A549 (cell line): ENCODE measurements at regions not wholly inside any gene's neighbourhood (a gene's known extent, or its start where the extent isn't known, plus 50 kb on each side); places are given as distances from the start of the nearest gene placed in this dataset.
"Not testable (repeated sequence)": the region's sequence is repeated elsewhere in the genome, so short reads cannot be mapped to it uniquely, and the experiment has no call there.

Experiments
- ATAC-seq, 2 experiments: fragments of 200-7000 bp in 1 of 2; fragments of >200 bp in 1 of 2; cut with Nextera tagmentation in 1 of 2; cut with Tn5 transposase in 1 of 2; 3 replicates each; pipeline versions ENCODE4 v1.8.0 to v1.9.1; 2018 to 2020; ENCODE audit warnings: mild to moderate bottlenecking in 1 of 2, moderate library complexity in 1 of 2
- CTCF ChIA-PET: fragments of 300-600 bp; sonication (Branson Sonifier 250); formaldehyde crosslinking; extraction: SDS; loops from one replicate; lab custom pipeline; 2021; ENCODE audit warnings: antibody characterized with exemption, inconsistent platforms; lab: Yijun Ruan, JAX
- POLR2A ChIA-PET: fragments of 350-600 bp; formaldehyde crosslinking; extraction: SDS; loops from one replicate; lab custom pipeline; 2021; ENCODE audit warnings: antibody characterized with exemption, inconsistent platforms; lab: Yijun Ruan, JAX
- DNase-seq, 2 experiments: peaks; one replicate each; pipeline versions ENCODE4 v3.0.0 to v3.0.0-alpha.2; 2011 to 2016; ENCODE audit warnings: low read depth in 1 of 2, low spot score in 1 of 2
- FAIRE-seq: peaks from 2 replicates; lab custom pipeline; 2011; peaks lifted over from hg19 to GRCh38; lab: Jason Lieb, UNC
- H3K27ac ChIP-seq, 2 experiments: fragments of >200 bp; sonication (Bioruptor Twin); formaldehyde crosslinking; 3 replicates each; pipeline ENCODE4 v1.5.1; 2016 to 2017
- H3K4me1 ChIP-seq: fragments of >200 bp; sonication (Bioruptor Twin); formaldehyde crosslinking; 3 replicates; pipeline ENCODE4 v1.6.1; 2016
- H3K4me2 ChIP-seq: fragments of >200 bp; sonication (Bioruptor Twin); formaldehyde crosslinking; 3 replicates; pipeline ENCODE4 v1.6.1; 2016
- H3K4me3 ChIP-seq: fragments of >200 bp; sonication (Bioruptor Twin); formaldehyde crosslinking; 3 replicates; pipeline ENCODE4 v1.5.1; 2016
- H3K9me3 ChIP-seq: fragments of >200 bp; sonication (Bioruptor Twin); formaldehyde crosslinking; 3 replicates; pipeline ENCODE4 v1.6.1; 2016
- BHLHE40 ChIP-seq: IDR thresholded peaks from 2 replicates; pipeline ENCODE4 v1.6.1; 2012; ENCODE audit warnings: low read depth, low read length, inconsistent platforms
- CBX2 ChIP-seq: fragments of 200-600 bp; sonication (generic); IDR thresholded peaks from 2 replicates; pipeline ENCODE4 v1.6.1; 2016; ENCODE audit warnings: low read depth, mild to moderate bottlenecking, borderline replicate concordance
- CEBPB ChIP-seq, 2 experiments: fragments of >200 bp in 1 of 2; sonication (Bioruptor Twin) in 1 of 2; formaldehyde crosslinking in 1 of 2; IDR thresholded peaks; 2 replicates each; pipeline ENCODE4 v1.6.1; 2012 to 2016
- CHD2 ChIP-seq: fragments of 150-350 bp; IDR thresholded peaks from 2 replicates; pipeline ENCODE4 v1.6.1; 2014; ENCODE audit warnings: low read length; ENCODE audit not compliant: partially characterized antibody
- EP300 ChIP-seq, 2 experiments: fragments of >200 bp; sonication (Bioruptor Twin); formaldehyde crosslinking; IDR thresholded peaks; 2 replicates in 1 of 2; 3 replicates in 1 of 2; pipeline ENCODE4 v1.6.1; 2016 to 2017
- ESRRA ChIP-seq: fragments of 150-350 bp; IDR thresholded peaks from 2 replicates; pipeline ENCODE4 v1.6.1; 2014; ENCODE audit warnings: mild to moderate bottlenecking, low read length, borderline replicate concordance
- GATA3 ChIP-seq: IDR thresholded peaks from 2 replicates; pipeline ENCODE4 v1.6.1; 2012; ENCODE audit warnings: borderline replicate concordance
- HOXB13 ChIP-seq: fragments of 250-450 bp; sonication (Bioruptor Pico); IDR thresholded peaks from 2 replicates; pipeline ENCODE4 v1.5.0; 2020; ENCODE audit warnings: low read depth, mild to moderate bottlenecking, moderate library complexity
- KDM1A ChIP-seq: fragments of 200-600 bp; sonication (generic); IDR thresholded peaks from 2 replicates; pipeline ENCODE4 v1.6.1; 2016; ENCODE audit warnings: low read depth, mild to moderate bottlenecking
- KDM5A ChIP-seq: fragments of 200-600 bp; sonication (generic); IDR thresholded peaks from 2 replicates; pipeline ENCODE4 v1.6.1; 2016; ENCODE audit warnings: antibody characterized with exemption, mild to moderate bottlenecking
- MAFK ChIP-seq: fragments of 450-650 bp; IDR thresholded peaks from 2 replicates; pipeline ENCODE4 v1.6.1; 2014; ENCODE audit not compliant: partially characterized antibody
- NR3C1 ChIP-seq: fragments of >200 bp; sonication (Bioruptor Twin); formaldehyde crosslinking; IDR thresholded peaks from 3 replicates; pipeline ENCODE4 v1.6.1; 2017
- PBX3 ChIP-seq: IDR thresholded peaks from 2 replicates; pipeline ENCODE4 v1.6.1; 2012
- POLR2A ChIP-seq: IDR thresholded peaks from 2 replicates; pipeline ENCODE4 v1.6.1; 2012; ENCODE audit warnings: mild to moderate bottlenecking, low read length
- POLR2AphosphoS2 ChIP-seq: conservative IDR thresholded peaks from 2 replicates; pipeline ENCODE4 v1.6.1; 2012; ENCODE audit warnings: low read length, improper control_type of control experiment, inconsistent platforms
- RAD21 ChIP-seq, 2 experiments: fragments of >200 bp in 1 of 2; sonication (Bioruptor Twin) in 1 of 2; formaldehyde crosslinking in 1 of 2; IDR thresholded peaks in 1 of 2; conservative IDR thresholded peaks in 1 of 2; 2 replicates in 1 of 2; 3 replicates in 1 of 2; pipeline ENCODE4 v1.6.1; 2012 to 2018; ENCODE audit warnings: inconsistent platforms in 1 of 2
- SMC3 ChIP-seq: fragments of >200 bp; sonication (Bioruptor Twin); formaldehyde crosslinking; IDR thresholded peaks from 3 replicates; pipeline ENCODE4 v1.6.1; 2018; ENCODE audit warnings: inconsistent platforms
- TFCP2L1 ChIP-seq: fragments of 250-450 bp; sonication (Bioruptor Pico); IDR thresholded peaks from 2 replicates; pipeline ENCODE4 v1.5.0; 2021; ENCODE audit warnings: mild to moderate bottlenecking
- ZC3H11A ChIP-seq: fragments of 450-650 bp; IDR thresholded peaks from 2 replicates; pipeline ENCODE4 v1.6.1; 2014; ENCODE audit warnings: antibody characterized with exemption, mild to moderate bottlenecking
- ZFP36 ChIP-seq: fragments of 450-650 bp; IDR thresholded peaks from 2 replicates; pipeline ENCODE4 v1.6.1; 2014; ENCODE audit warnings: borderline replicate concordance; ENCODE audit not compliant: partially characterized antibody
- ZNF302 ChIP-seq: fragments of 250-450 bp; sonication (Bioruptor Pico); IDR thresholded peaks from 2 replicates; pipeline ENCODE4 v1.9.0; 2021; ENCODE audit warnings: inconsistent platforms, mild to moderate bottlenecking, moderate library complexity
- ZSCAN20 ChIP-seq: fragments of 250-450 bp; sonication (Bioruptor Pico); IDR thresholded peaks from 2 replicates; pipeline ENCODE4 v1.8.0; 2022; ENCODE audit warnings: mild to moderate bottlenecking, moderate library complexity
- WGBS: methylation state at CpG from one replicate; pipeline ENCODE4 v1.1.6; 2017; ENCODE audit errors: missing lambda C conversion rate; 5-methylcytosine and 5-hydroxymethylcytosine counted together
- TF ChIP-seq, protein P1 (sequence below): fragments of >200 bp; sonication (Bioruptor Twin); formaldehyde crosslinking; IDR thresholded peaks from 2 replicates; pipeline ENCODE4 v1.6.1; 2016
- TF ChIP-seq, protein P2 (sequence below): fragments of >200 bp; sonication (Bioruptor Twin); formaldehyde crosslinking; IDR thresholded peaks from 3 replicates; pipeline ENCODE4 v1.5.1; 2016

GRCh38 chr2:65901756-65902155 lies 469.4 kb upstream of the SPRED2 start:
- FAIRE-seq: no peak
- DNase-seq: no peak
- TF ChIP-seq EP300 (IDR thresholded peaks at IDR 0.05) (no peak), PBX3 (no peak), GATA3 (no peak), ESRRA (no peak), CHD2 (no peak), NR3C1 (no peak), CBX2 (no peak), MAFK (no peak), ZSCAN20 (CRISPR knock-in tag) (no peak)
- TF ChIP-seq, protein P1, sequence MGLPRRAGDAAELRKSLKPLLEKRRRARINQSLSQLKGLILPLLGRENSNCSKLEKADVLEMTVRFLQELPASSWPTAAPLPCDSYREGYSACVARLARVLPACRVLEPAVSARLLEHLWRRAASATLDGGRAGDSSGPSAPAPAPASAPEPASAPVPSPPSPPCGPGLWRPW: no peak
- TF ChIP-seq, protein P2, sequence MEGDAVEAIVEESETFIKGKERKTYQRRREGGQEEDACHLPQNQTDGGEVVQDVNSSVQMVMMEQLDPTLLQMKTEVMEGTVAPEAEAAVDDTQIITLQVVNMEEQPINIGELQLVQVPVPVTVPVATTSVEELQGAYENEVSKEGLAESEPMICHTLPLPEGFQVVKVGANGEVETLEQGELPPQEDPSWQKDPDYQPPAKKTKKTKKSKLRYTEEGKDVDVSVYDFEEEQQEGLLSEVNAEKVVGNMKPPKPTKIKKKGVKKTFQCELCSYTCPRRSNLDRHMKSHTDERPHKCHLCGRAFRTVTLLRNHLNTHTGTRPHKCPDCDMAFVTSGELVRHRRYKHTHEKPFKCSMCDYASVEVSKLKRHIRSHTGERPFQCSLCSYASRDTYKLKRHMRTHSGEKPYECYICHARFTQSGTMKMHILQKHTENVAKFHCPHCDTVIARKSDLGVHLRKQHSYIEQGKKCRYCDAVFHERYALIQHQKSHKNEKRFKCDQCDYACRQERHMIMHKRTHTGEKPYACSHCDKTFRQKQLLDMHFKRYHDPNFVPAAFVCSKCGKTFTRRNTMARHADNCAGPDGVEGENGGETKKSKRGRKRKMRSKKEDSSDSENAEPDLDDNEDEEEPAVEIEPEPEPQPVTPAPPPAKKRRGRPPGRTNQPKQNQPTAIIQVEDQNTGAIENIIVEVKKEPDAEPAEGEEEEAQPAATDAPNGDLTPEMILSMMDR: no peak
- POLR2A ChIA-PET: no interaction called here
- Histone ChIP-seq H3K27ac (no peak overlapping the region), H3K4me1 (no peaks in the 10 kb centered on the region), H3K4me3 (no peak overlapping the region), H3K4me2 (no peak overlapping the region), H3K9me3 (no peaks in the 10 kb centered on the region)
- CTCF ChIA-PET: no interaction called here
- WGBS: 0% methylated on average over 1 of the region's 1 CpG
- no peak for ATAC-seq

DNA sequence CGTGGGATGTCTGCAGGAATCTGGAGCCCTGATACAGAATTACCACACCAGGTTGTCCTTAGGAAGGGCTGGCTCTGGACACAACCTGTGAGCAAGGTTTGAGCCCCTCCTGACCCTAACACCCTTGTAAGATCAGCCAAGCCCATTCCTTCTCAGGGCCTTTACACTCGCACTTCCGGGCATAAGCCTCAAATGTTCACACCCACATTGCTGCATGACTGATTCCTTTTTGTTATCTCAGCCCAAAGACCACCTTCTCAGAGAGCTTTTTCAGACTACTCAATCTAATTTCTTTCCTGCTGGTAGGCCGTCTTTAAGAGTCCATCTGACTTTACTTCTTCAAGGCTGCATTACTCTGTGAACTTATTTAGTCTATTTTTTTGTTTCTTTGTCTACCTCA lies 464.0 kb upstream of the SPRED2 start:
- ATAC-seq (no peak), FAIRE-seq (no peak), DNase-seq (no peak)
- Histone ChIP-seq H3K4me1 (no peaks in the 10 kb centered on the region), H3K4me2 (no peak overlapping the region), H3K4me3 (no peak overlapping the region), H3K27ac (no peak overlapping the region)
- ChIA-PET CTCF (no interaction called here), POLR2A (no interaction called here)
- no peak for TF ChIP-seq ESRRA
- no peak for TF ChIP-seq HOXB13 (CRISPR knock-in tag)
- no peak for TF ChIP-seq ZNF302
- no peak for TF ChIP-seq TFCP2L1
- no peak for TF ChIP-seq POLR2AphosphoS2
- TF ChIP-seq KDM5A: no peak
- no peak for TF ChIP-seq BHLHE40
- no peak for TF ChIP-seq SMC3
- TF ChIP-seq ZC3H11A: no peak
- TF ChIP-seq ZFP36: no peak
- no peak for TF ChIP-seq RAD21 (conservative IDR thresholded peaks at IDR 0.05 in 1 of 2, IDR thresholded peaks at IDR 0.05 in 1 of 2)
- TF ChIP-seq KDM1A: no peak
- TF ChIP-seq POLR2A: no peak
- no peak for TF ChIP-seq CEBPB (IDR thresholded peaks at IDR 0.05)
- TF ChIP-seq MAFK: no peak
- TF ChIP-seq, all 56 proteins: peak for 0
- 3% methylated on average over 4 of the region's 4 CpGs for WGBS
- no peaks in the 10 kb centered on the region for H3K9me3 ChIP-seq

DNA sequence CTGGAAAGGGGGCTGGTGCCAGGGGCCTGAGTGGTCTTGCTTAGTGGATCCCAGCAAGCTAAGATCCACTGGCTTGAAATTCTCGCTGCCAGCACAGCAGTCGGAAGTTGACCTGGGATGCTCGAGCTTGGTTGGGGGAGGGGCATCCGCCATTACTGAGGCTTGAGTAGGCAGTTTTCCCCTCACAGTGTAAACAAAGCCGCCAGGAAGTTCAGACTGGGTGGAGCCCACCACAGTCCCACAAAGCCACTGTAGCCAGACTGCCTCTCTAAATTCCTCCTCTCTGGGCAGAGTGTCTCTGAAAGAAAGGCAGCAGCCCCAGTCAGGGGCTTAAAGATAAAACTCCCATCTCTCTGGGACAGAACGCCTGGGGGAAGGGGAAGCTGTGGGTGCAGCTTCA lies 457.7 kb upstream of the SPRED2 start:
- FAIRE-seq, H3K4me2 ChIP-seq, H3K27ac ChIP-seq, ATAC-seq, H3K9me3 ChIP-seq, H3K4me1 ChIP-seq, H3K4me3 ChIP-seq, POLR2A ChIA-PET, CTCF ChIA-PET, DNase-seq: not testable (repeated sequence)
- 11% methylated on average over 6 of the region's 6 CpGs for WGBS
